ENCODE measurements at regions not wholly inside any gene's neighbourhood (a gene's known extent, or its start where the extent isn't known, plus 50 kb on each side); places are given as distances from the start of the nearest gene placed in this dataset.
"Not testable (repeated sequence)": the region's sequence is repeated elsewhere in the genome, so short reads cannot be mapped to it uniquely, and the experiment has no call there.

GRCh38 chr1:144065299-144066060 is 93.7 kb upstream of the FAM72C start:
- H3K36me3 Mint-ChIP-seq (ENCODE audit: low read depth); H3K4me1 Mint-ChIP-seq (ENCODE audit: low read depth); H3K4me3 Mint-ChIP-seq; intact Hi-C loops (cut with micrococcal nuclease); H3K27ac Mint-ChIP-seq; DNase-seq (ENCODE audit: low spot score); H3K27me3 Mint-ChIP-seq (ENCODE audit: insufficient read depth); H3K9me3 Mint-ChIP-seq: not testable (repeated sequence)

GRCh38 chr1:144049365-144049764 is 77.6 kb upstream of the FAM72C start:
- H3K36me3 Mint-ChIP-seq (ENCODE audit: low read depth); H3K9me3 Mint-ChIP-seq; H3K27me3 Mint-ChIP-seq (ENCODE audit: insufficient read depth): not testable (repeated sequence)

DNA sequence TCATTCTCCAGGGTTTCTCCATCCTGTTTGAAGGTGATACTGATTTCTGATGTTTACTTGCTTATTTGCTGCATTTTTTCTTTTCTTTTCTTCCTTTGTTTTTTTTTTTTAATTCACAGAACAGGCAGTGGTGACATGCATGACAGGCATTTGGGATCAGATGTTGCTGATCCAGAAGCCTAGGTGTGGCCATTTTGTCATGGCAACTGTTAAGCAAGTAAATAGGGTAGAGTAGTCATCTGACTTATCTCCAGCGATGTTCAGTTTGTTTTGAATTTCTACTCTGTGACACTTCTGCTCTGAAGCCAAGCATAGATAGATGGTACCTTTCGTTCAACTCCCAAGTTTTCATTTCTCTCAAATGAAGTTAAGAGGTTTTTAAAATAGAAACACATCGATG is 74.9 kb upstream of the FAM72C start:
- H3K36me3 Mint-ChIP-seq (ENCODE audit: low read depth); intact Hi-C loops (cut with micrococcal nuclease); H3K4me1 Mint-ChIP-seq (ENCODE audit: low read depth); DNase-seq (ENCODE audit: low spot score); H3K4me3 Mint-ChIP-seq; H3K27ac Mint-ChIP-seq; H3K27me3 Mint-ChIP-seq (ENCODE audit: insufficient read depth); H3K9me3 Mint-ChIP-seq: not testable (repeated sequence)

More at GRCh38 chr1:144049365-144049764, 77.6 kb upstream of the FAM72C start:
- H3K4me3 Mint-ChIP-seq; H3K27ac Mint-ChIP-seq; intact Hi-C loops (cut with micrococcal nuclease); H3K4me1 Mint-ChIP-seq (ENCODE audit: low read depth); DNase-seq (ENCODE audit: low spot score): not testable (repeated sequence)

GRCh38 chr1:144045751-144046546 is 74.2 kb upstream of the FAM72C start:
- H3K36me3 Mint-ChIP-seq (ENCODE audit: low read depth); H3K4me3 Mint-ChIP-seq; intact Hi-C loops (cut with micrococcal nuclease); H3K27me3 Mint-ChIP-seq (ENCODE audit: insufficient read depth); H3K9me3 Mint-ChIP-seq; H3K27ac Mint-ChIP-seq; H3K4me1 Mint-ChIP-seq (ENCODE audit: low read depth): not testable (repeated sequence)
- DNase-seq (ENCODE audit: low spot score), result peak; percentile 74

DNA sequence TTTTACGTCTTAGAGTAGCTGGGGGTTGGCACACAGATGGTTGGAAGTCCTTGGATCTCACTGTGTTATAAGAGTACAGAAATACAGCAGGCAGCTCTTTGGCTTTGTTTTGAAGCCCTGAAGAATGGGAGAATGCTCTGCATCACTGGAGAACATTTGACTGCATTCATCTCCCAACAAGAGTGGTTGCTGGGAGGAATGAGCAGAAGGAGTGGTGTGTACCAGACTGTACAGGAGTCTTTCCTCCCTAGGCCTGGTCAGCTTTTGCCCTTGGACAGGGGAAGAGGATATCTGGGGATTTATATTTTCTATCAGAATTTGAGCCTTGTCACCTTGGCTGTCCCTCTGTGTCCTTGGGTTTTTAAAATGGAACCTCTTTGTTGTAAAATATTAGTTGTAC is 70.5 kb upstream of the FAM72C start:
- H3K4me3 Mint-ChIP-seq; H3K36me3 Mint-ChIP-seq (ENCODE audit: low read depth); H3K4me1 Mint-ChIP-seq (ENCODE audit: low read depth); H3K27ac Mint-ChIP-seq; DNase-seq (ENCODE audit: low spot score); intact Hi-C loops (cut with micrococcal nuclease); H3K9me3 Mint-ChIP-seq; H3K27me3 Mint-ChIP-seq (ENCODE audit: insufficient read depth): not testable (repeated sequence)

- DNase-seq (ENCODE audit: low spot score); H3K4me1 Mint-ChIP-seq (ENCODE audit: low read depth); H3K36me3 Mint-ChIP-seq (ENCODE audit: low read depth); H3K27ac Mint-ChIP-seq; H3K9me3 Mint-ChIP-seq; H3K4me3 Mint-ChIP-seq; H3K27me3 Mint-ChIP-seq (ENCODE audit: insufficient read depth); intact Hi-C loops (cut with micrococcal nuclease): not testable (repeated sequence)
These were observed 68.5 kb upstream of the FAM72C start for GRCh38 chr1:144040293-144040692.

DNA sequence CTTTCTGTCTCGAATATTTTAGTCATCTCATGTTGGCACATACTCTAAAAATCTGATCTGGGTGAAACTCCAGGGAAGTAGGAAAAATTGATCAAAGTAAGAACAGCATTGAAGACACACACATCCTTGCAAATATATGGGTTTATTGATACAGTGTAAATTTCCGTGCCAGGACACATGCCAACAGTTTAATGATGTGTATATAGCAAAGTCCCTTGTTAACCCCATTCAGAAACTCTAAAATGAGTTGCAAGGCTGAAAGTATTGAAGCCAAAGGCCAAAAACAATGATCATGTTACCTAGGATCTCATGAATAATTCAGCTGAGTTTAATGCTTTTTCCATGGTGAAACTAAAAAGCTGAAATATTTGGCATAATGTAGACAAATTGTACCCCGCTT is 62.3 kb upstream of the FAM72C start:
- not testable (repeated sequence) for H3K27me3 Mint-ChIP-seq (ENCODE audit: insufficient read depth); H3K36me3 Mint-ChIP-seq (ENCODE audit: low read depth); DNase-seq (ENCODE audit: low spot score)

GRCh38 chr1:144031550-144031949 is 59.8 kb upstream of the FAM72C start:
- H3K27me3 Mint-ChIP-seq (ENCODE audit: insufficient read depth); H3K27ac Mint-ChIP-seq; H3K9me3 Mint-ChIP-seq; DNase-seq (ENCODE audit: low spot score); H3K4me3 Mint-ChIP-seq; H3K36me3 Mint-ChIP-seq (ENCODE audit: low read depth); intact Hi-C loops (cut with micrococcal nuclease); H3K4me1 Mint-ChIP-seq (ENCODE audit: low read depth): not testable (repeated sequence)

More for the DNA sequence above, 62.3 kb upstream of the FAM72C start:
- H3K4me1 Mint-ChIP-seq (ENCODE audit: low read depth); H3K27ac Mint-ChIP-seq; intact Hi-C loops (cut with micrococcal nuclease); H3K9me3 Mint-ChIP-seq; H3K4me3 Mint-ChIP-seq: not testable (repeated sequence)

- H3K36me3 Mint-ChIP-seq (ENCODE audit: low read depth); H3K27ac Mint-ChIP-seq; intact Hi-C loops (cut with micrococcal nuclease); H3K27me3 Mint-ChIP-seq (ENCODE audit: insufficient read depth); H3K4me1 Mint-ChIP-seq (ENCODE audit: low read depth); DNase-seq (ENCODE audit: low spot score); H3K4me3 Mint-ChIP-seq; H3K9me3 Mint-ChIP-seq: not testable (repeated sequence)
These were observed 54.2 kb upstream of the FAM72C start for GRCh38 chr1:144026022-144026421.

- H3K4me3 Mint-ChIP-seq; H3K36me3 Mint-ChIP-seq (ENCODE audit: low read depth); intact Hi-C loops (cut with micrococcal nuclease); H3K27me3 Mint-ChIP-seq (ENCODE audit: insufficient read depth); H3K9me3 Mint-ChIP-seq; H3K4me1 Mint-ChIP-seq (ENCODE audit: low read depth); DNase-seq (ENCODE audit: low spot score); H3K27ac Mint-ChIP-seq: not testable (repeated sequence)
These were observed 50.1 kb upstream of the FAM72C start for GRCh38 chr1:144021690-144022384.

Measured in activated T-helper 1 cell treated with anti-CD3 and anti-CD28 coated beads, Interleukin-12 subunit alpha, Interleukin-12 subunit beta, Interleukin-2, Interleukin-4 antibody, amounts not matched to agents 30 ng/mL and 10 ng/mL and 1 ng/mL, durations not matched to agents 14 hours and 24 hours and 36 hours (primary cell).